MM.1S (cell line): ENCODE measurements at regions not wholly inside any gene's neighbourhood (a gene's known extent, or its start where the extent isn't known, plus 50 kb on each side); places are given as distances from the start of the nearest gene placed in this dataset.

Experiments used
- DNase-seq: peaks from one replicate; pipeline ENCODE4 v3.0.0-alpha.2; 2015
- H2AFZ ChIP-seq: fragments of 300-600 bp; sonication (generic); 2 replicates; pipeline ENCODE4 v1.6.0; 2016; ENCODE audit warnings: antibody characterized with exemption, low read length
- H3F3A ChIP-seq: fragments of 300-600 bp; sonication (generic); 2 replicates; pipeline ENCODE4 v1.6.1; 2016; ENCODE audit warnings: mild to moderate bottlenecking, antibody characterized with exemption, low read length, moderate library complexity, mixed read lengths; ENCODE audit not compliant: insufficient read depth
- H3K27ac ChIP-seq: fragments of 300-600 bp; sonication (generic); 2 replicates; pipeline ENCODE4 v1.5.1; 2016; ENCODE audit warnings: mild to moderate bottlenecking, low read length
- H3K27me3 ChIP-seq: fragments of 300-600 bp; sonication (generic); replicated peaks from 2 replicates; pipeline ENCODE4 v1.6.0; 2016; ENCODE audit warnings: low read length; ENCODE audit not compliant: insufficient read depth
- H3K36me3 ChIP-seq: fragments of 300-600 bp; sonication (generic); replicated peaks from 2 replicates; pipeline ENCODE4 v1.6.1; 2016; ENCODE audit warnings: mild to moderate bottlenecking, low read length, mixed read lengths; ENCODE audit not compliant: insufficient read depth
- H3K4me1 ChIP-seq: fragments of 300-600 bp; sonication (generic); 2 replicates; pipeline ENCODE4 v1.6.1; 2016; ENCODE audit warnings: low read length, mixed read lengths
- H3K4me2 ChIP-seq: fragments of 300-600 bp; sonication (generic); 2 replicates; pipeline ENCODE4 v1.6.0; 2016; ENCODE audit warnings: low read depth, low read length
- H3K4me3 ChIP-seq: fragments of 300-600 bp; sonication (generic); 2 replicates; pipeline ENCODE4 v1.5.1; 2016; ENCODE audit warnings: low read length, mixed read lengths
- H3K79me2 ChIP-seq: fragments of 300-600 bp; sonication (generic); 2 replicates; pipeline ENCODE4 v1.6.1; 2016; ENCODE audit warnings: mixed run types, low read length, mixed read lengths
- H3K9ac ChIP-seq: fragments of 300-600 bp; sonication (generic); 2 replicates; pipeline ENCODE4 v1.6.1; 2016; ENCODE audit warnings: low read length, mixed read lengths
- H3K9me2 ChIP-seq: fragments of 300-600 bp; sonication (generic); replicated peaks from 2 replicates; pipeline ENCODE4 v1.6.1; 2016; ENCODE audit warnings: mild to moderate bottlenecking, low read length, mixed read lengths; ENCODE audit not compliant: insufficient read depth
- H3K9me3 ChIP-seq: fragments of 300-600 bp; sonication (generic); replicated peaks from 2 replicates; pipeline ENCODE4 v1.6.1; 2016; ENCODE audit warnings: mild to moderate bottlenecking, low read length, mixed read lengths; ENCODE audit not compliant: insufficient read depth
- H4K20me1 ChIP-seq: fragments of 300-600 bp; sonication (generic); 2 replicates; pipeline ENCODE4 v1.6.1; 2016; ENCODE audit warnings: mild to moderate bottlenecking, low read length, moderate library complexity, mixed read lengths; ENCODE audit not compliant: insufficient read depth
- EZH2 ChIP-seq: fragments of 300-600 bp; sonication (generic); optimal IDR thresholded peaks from 2 replicates; pipeline ENCODE3; 2017; ENCODE audit warnings: low read depth, mild to moderate bottlenecking, antibody characterized with exemption, low read length, mixed read lengths
- EZH2phosphoT487 ChIP-seq: fragments of 300-600 bp; sonication (generic); IDR thresholded peaks from 2 replicates; pipeline ENCODE4 v1.6.1; 2018; ENCODE audit warnings: antibody characterized with exemption, low read length
- TF ChIP-seq, protein P1 (sequence below): fragments of 300-600 bp; sonication (generic); IDR thresholded peaks from 2 replicates; pipeline ENCODE4 v1.5.1; 2016; ENCODE audit warnings: antibody characterized with exemption, low read length, mixed read lengths

- H3K9me3 ChIP-seq, result no peaks in the 10 kb centered on the region
- H3K27me3 ChIP-seq, result no peaks in the 10 kb centered on the region
- H3K4me3 ChIP-seq, result no peak overlapping the region
- H2AFZ ChIP-seq, result no peak overlapping the region
- no peaks in the 10 kb centered on the region for H3K36me3 ChIP-seq
- no peaks in the 10 kb centered on the region for H3K79me2 ChIP-seq
- no peaks in the 10 kb centered on the region for H3K4me1 ChIP-seq
- no peak for DNase-seq
- no peak overlapping the region for H3K9ac ChIP-seq
- no peak for TF ChIP-seq EZH2
- TF ChIP-seq, protein P1, sequence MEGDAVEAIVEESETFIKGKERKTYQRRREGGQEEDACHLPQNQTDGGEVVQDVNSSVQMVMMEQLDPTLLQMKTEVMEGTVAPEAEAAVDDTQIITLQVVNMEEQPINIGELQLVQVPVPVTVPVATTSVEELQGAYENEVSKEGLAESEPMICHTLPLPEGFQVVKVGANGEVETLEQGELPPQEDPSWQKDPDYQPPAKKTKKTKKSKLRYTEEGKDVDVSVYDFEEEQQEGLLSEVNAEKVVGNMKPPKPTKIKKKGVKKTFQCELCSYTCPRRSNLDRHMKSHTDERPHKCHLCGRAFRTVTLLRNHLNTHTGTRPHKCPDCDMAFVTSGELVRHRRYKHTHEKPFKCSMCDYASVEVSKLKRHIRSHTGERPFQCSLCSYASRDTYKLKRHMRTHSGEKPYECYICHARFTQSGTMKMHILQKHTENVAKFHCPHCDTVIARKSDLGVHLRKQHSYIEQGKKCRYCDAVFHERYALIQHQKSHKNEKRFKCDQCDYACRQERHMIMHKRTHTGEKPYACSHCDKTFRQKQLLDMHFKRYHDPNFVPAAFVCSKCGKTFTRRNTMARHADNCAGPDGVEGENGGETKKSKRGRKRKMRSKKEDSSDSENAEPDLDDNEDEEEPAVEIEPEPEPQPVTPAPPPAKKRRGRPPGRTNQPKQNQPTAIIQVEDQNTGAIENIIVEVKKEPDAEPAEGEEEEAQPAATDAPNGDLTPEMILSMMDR, result no peak
- no peak for TF ChIP-seq EZH2phosphoT487
- H3K27ac ChIP-seq, result no peak overlapping the region
- no peaks in the 10 kb centered on the region for H4K20me1 ChIP-seq
- H3F3A ChIP-seq, result no peaks in the 10 kb centered on the region
- H3K4me2 ChIP-seq, result no peak overlapping the region
- no peaks in the 10 kb centered on the region for H3K9me2 ChIP-seq
These were observed 311.8 kb downstream of the SPRY2 start for GRCh38 chr13:80029170-80029569.

GRCh38 chr13:80022146-80022545 lies 318.8 kb downstream of the SPRY2 start:
- no peaks in the 10 kb centered on the region for H3F3A ChIP-seq
- H3K9ac ChIP-seq, result no peak overlapping the region
- DNase-seq, result no peak

DNA sequence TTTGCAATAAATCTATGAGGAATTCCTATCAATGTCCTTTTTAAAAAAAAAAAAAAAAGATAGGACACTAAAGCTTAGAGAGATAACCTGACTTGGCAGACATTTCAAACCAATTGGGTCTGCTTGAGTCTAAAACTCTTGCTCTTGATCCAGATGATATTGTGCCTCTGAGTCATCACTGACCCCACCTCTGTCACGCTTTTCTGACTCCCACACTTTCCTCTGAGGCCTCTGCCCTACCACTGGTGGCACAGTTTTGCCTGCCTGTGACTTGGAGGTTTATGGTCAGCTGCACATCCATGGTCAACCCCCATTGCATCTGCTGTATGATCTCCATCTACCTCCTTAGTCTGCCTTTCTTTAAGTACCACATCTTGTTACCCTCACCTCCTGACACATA lies 328.7 kb downstream of the SPRY2 start:
- no peaks in the 10 kb centered on the region for H3K9me2 ChIP-seq
- DNase-seq, result no peak
- no peaks in the 10 kb centered on the region for H3K4me1 ChIP-seq
- H3K27ac ChIP-seq, result no peak overlapping the region
- H2AFZ ChIP-seq, result no peak overlapping the region
- H3K9ac ChIP-seq, result no peak overlapping the region
- H3K79me2 ChIP-seq, result no peaks in the 10 kb centered on the region
- no peaks in the 10 kb centered on the region for H3F3A ChIP-seq
- no peaks in the 10 kb centered on the region for H4K20me1 ChIP-seq
- TF ChIP-seq, protein P1, result no peak
- TF ChIP-seq EZH2, result no peak
- no peak for TF ChIP-seq EZH2phosphoT487
- H3K27me3 ChIP-seq, result no peaks in the 10 kb centered on the region
- no peak overlapping the region for H3K4me3 ChIP-seq
- H3K4me2 ChIP-seq, result no peak overlapping the region
- H3K9me3 ChIP-seq, result no peaks in the 10 kb centered on the region
- no peaks in the 10 kb centered on the region for H3K36me3 ChIP-seq

More at GRCh38 chr13:80022146-80022545, 318.8 kb downstream of the SPRY2 start:
- no peak overlapping the region for H3K4me2 ChIP-seq
- H3K4me3 ChIP-seq, result no peak overlapping the region
- no peaks in the 10 kb centered on the region for H3K9me2 ChIP-seq
- no peaks in the 10 kb centered on the region for H3K79me2 ChIP-seq
- no peaks in the 10 kb centered on the region for H3K4me1 ChIP-seq
- no peaks in the 10 kb centered on the region for H3K36me3 ChIP-seq
- no peaks in the 10 kb centered on the region for H3K9me3 ChIP-seq
- no peaks in the 10 kb centered on the region for H3K27me3 ChIP-seq
- no peak overlapping the region for H2AFZ ChIP-seq
- H3K27ac ChIP-seq, result no peak overlapping the region
- TF ChIP-seq EZH2phosphoT487 (no peak), EZH2 (no peak)
- TF ChIP-seq, protein P1, result no peak
- no peaks in the 10 kb centered on the region for H4K20me1 ChIP-seq
